SKM-1 treated with dmso at 0.1 percent for 144 hours (cell line): ENCODE measurements at regions not wholly inside any gene's neighbourhood (a gene's known extent, or its start where the extent isn't known, plus 50 kb on each side); places are given as distances from the start of the nearest gene placed in this dataset.
"Not testable (repeated sequence)": the region's sequence is repeated elsewhere in the genome, so short reads cannot be mapped to it uniquely, and the experiment has no call there.

Experiments
- DNase-seq: peaks from one replicate; lab custom pipeline; 2025; ENCODE audit not compliant: unreplicated experiment; lab: John Stamatoyannopoulos, UW

DNA sequence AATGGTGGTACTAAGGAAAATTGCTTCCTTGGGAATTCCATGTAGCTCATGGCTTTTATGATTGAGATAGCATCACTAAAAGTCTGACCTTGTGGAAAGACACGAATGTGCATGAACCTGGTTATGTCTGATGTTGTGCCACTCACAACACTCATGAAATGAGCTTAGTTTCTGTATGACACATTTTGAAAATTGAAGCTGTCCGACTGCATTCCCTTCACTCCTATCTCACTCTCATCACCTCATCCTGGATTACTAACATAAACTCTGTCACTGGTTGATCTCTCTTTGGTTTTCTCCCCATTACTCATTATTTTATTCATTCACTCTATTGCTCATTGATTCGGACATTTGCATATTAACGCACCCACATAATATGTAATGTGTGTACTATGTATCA lies 190.0 kb upstream of the VWC2 start:
- no peak for DNase-seq

DNA sequence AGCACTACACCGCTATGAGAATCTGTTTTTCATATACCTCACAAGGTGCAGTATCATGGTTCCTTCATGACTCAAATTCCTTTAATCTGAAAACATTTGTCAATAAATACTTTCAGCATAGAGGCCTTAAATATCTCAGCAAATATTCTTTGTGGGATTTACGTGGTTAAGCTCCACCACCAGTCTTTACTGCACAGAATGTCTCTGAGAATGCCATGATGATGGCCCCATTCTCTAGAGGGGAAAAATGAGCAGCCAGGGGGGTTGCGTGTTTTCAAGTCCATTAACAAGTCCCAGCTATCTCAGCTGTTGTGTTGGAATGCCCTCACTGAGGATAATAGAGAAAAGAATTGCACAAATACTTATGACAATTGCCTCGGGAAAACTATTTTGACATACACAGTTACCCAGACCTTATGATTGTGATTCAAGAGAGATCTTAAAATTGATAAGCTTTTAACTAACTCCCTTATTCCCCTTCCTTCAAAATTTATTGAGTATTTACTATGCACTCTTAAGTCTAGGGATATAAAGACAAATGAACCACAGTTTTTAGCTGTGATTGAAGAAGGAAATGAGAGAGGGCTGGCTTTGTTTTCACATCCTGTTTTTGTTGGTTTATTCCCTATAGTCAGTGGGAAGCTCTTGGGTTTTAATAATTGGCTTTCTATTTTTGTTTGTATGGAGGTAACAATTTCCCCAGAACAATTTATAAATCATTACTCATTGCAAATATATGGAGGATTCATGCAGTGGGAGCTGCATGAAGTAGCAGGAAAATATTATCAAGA lies 176.5 kb upstream of the VWC2 start:
- DNase-seq: no peak

DNA sequence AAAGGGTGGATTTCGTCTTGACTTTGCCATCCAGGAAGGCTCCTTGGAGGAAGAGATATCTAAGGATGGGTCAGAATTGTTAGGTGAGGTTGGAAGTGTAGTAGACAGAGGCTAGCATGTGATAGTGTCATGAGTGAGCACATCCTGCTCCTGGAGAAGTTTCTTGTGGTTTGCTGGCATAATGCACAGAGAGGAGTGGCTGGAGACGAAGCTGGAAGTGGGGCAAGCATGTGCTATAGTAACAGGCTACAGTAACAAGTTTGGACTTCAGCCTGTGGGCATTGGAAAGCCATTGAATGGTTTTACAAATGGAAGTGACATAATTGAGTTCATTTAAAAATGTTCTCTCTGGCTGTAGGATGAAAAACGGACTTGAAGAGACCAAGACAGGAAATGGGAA lies 175.6 kb upstream of the VWC2 start:
- DNase-seq: peak; percentile 21

DNA sequence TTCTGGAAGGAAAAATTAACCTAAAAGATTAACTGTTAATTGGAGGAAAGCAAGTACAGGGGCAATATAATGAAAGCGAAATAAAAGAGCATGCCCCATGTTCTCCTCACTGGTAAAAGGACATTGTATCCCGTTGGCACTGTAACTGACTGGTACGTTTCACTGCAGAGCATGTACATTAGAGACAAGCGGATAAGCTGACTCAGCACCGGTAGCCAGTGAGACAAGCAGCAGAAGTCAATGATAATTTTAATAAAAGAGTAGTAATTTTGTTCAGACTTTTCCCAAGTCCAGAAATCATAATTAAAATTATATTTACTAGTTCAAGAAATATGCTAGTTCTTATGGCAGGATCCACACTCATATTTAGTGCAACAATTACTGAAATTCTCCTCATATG lies 161.5 kb upstream of the VWC2 start:
- no peak for DNase-seq

DNA sequence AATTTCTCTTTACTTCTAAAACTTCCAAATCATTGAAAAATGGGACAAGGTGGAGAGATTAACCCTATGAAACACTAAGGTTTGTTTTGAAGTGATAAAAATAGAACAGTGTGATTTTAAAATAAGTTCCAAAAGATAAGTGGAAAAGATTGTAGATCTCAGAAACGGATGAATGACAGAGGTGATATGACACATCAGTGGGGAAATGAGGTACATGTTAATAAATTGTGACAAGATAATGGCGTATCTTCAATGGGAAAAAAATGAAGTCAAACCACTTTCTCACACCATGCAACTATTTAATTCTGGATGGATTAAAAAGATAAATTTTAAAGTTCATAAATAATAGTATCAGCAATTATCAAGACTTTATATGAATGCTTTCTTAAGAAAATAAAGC lies 159.7 kb upstream of the VWC2 start:
- DNase-seq: no peak

DNA sequence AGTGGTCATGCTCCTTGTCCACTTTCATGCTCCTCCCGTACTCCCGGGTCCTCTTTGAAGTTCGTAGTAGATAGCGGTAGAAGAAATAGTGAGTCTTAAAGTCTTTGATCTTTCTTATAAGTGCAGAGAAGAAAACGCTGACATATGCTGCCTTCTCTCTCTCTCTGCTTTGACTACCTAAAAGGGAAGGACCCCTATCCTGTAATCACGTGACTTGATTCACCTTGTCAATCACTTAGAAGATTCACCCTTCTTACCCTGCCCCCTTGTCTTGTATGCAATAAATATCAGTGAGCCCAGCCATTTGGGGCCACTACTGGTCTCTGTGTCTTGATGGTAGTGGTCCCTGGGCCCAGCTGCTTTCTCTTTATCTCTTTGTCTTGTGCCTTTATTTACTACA lies 158.5 kb upstream of the VWC2 start:
- not testable (repeated sequence) for DNase-seq

DNA sequence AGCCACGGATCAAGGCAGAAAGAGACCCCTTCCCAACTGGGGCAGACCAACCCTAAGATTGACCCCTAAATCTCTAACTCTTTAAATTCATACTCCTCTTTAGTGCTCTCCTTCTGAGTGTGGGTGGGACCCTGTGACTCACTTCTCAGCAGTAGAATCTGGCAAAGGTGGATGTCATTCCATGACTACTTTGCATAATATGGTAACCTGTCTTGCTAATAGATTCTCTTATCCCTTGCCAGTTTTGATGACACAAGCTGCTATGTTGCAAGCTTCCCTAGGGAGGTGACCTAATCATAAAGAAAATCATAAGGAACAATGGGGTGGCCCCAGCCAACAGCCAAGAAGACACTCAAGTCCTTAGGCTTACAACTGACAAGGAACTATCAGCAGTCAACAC lies 155.4 kb upstream of the VWC2 start:
- no peak for DNase-seq

DNA sequence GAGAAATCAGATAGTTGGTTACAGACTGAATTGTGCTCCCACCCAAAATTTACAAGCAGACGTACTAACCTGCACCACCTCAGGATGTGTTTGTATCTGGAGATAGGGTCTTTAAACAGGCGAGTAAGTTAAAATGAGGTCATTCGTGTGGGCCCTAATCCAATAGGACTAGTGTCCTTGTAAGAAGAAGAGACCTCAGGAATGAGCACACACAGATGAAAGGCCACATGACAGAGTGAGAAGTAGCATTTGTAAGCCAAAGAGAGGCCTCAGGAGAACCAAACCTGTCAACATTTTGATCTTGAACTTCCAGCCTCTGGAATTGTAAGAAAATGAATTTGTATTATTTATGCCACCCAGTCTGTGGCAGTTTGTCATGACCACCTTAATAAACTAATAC lies 149.5 kb upstream of the VWC2 start:
- no peak for DNase-seq

DNA sequence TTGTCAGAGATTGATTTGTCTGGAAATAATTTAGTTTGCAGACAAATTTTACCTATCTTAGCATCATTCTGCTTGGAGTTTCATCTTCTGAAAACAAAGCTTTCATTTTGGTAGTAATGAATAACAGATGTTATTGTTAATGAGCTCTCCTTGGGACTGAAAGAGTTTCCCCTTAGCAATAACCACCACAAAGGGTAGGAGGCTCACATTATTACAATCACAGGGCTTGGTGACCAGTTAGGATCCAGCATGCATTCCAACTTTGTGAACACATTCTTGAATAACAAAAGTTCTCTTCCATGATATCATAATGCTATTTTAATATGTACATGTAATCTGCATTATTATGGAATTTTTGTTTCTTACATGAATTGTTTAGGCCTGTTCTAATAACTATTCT lies 148.8 kb upstream of the VWC2 start:
- no peak for DNase-seq

DNA sequence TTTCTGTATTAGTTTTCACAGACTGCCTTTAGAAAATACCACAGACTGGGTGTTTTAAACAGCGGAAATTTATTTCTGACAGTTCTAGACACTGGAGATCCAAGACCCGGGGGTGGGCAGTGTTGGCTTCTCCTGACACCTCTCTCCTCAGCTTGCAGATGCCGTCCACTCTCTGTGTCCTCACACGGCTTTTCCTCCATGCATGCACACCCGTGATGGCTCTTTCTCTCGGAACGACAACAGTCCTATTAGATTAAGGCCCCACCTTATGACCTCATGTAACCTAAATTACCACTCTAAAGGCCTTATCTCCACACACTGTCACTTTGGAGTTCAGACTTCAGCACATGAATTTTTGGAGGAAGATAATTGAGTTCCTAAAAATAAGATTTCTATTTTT lies 142.9 kb upstream of the VWC2 start:
- no peak for DNase-seq

DNA sequence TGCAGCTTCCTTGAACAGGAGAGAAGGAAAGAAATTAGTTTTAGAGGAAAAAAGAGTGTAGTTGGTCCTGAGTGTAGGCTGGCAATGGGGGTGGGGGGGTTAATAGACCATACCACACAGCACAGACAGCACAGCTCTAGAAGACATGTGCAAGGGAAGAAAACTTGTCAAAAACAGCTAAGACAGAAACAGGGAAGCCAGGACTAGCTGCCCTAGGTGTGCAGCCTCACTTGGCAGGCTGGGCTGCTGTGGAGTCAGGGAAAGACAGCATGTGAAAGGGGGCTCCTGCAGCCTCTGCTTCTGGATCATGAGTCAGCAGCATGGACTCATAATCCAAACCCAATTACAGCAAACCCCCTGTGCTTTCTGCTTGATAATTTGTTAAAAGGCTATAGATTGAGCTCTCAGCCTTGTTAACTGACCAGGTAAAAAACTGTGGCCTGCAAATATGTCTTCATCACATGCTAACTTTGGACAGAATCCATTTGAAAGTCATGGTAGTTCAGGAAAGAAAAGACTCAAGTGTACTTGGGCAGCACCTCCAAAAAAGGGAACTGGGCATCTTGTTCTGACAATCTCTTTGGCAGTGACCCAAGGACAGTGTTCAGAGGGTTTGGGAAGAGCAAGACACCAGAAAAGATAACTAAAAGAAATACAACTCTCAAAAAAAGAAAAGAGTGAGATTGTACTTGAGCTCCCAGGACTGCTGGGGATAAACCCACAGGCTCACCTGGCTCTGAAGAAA lies 142.2 kb upstream of the VWC2 start:
- no peak for DNase-seq

DNA sequence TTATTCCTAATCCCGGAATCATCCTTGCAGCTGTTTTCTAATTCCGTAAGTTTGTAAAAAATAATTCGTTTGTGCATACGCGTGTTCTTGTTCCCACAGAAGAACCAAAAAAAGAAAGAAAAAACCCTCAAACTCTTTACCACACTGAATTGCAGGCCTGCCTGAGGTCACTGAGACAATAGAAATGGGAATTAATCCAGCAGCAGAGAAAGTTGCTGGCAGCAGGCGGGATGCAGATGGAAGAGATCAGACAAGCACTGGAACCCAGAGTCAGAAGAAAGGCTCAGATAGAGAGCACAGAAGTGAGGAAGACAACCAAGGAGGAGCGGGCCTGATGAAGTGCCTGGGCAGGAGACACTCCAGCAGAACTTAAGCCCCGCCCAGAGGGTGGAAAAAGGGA lies 141.5 kb upstream of the VWC2 start:
- DNase-seq: no peak

DNA sequence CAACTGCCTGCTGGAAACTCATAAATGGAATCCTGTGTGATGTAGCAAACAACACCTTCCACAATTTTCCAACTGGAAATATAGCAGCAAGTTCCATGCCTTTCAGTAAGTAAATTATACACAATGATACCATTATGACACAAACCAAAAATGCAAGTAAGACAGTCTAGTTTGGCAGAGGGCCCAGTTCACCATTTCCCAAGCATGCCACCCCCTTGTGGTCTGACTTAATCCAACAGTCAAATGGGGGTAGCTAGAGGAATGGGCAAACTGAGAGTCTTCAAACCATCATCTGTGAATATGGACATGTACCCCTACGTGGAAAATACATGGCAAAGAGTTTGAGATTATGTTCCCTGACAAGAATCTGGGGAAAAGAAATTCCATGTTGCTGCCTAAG lies 137.6 kb upstream of the VWC2 start:
- no peak for DNase-seq

DNA sequence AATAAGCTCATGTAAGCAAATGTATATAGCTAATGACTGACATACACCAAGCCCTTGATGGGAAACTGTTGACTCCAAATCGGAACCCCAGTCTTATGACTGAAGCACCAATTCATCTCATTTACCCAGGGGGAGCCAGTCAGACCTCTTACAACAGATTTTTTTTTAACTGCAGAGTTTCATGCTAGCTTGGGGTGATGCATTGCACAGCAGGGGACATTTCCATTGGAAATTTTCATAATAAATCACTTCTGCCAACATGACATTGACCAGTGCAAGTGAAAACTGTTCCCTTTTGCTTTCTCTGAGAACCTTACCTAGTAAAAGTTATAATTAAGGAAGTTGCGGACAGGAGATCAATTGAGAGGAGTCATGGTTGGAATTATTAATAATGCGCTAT lies 137.0 kb upstream of the VWC2 start:
- DNase-seq: no peak

DNA sequence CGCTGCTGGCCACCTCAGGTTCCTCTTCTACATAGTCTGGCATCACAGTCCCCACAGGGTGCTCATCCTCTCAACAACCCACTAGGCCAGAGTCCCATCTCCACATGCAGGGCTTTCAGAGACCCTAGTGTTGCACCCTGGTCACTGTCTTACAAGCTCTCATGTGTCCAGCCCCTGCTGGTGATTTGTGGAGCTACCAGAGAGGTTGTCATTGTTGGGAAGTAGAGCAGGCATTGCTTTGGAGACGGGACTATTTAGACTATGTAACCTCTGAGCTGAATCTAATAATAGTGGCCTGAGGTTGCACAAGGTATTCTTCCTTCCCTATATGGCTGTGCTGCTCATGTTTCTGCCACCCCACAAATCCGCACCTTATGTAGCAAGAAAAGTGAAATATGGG lies 135.3 kb upstream of the VWC2 start:
- peak; percentile 79 for DNase-seq

DNA sequence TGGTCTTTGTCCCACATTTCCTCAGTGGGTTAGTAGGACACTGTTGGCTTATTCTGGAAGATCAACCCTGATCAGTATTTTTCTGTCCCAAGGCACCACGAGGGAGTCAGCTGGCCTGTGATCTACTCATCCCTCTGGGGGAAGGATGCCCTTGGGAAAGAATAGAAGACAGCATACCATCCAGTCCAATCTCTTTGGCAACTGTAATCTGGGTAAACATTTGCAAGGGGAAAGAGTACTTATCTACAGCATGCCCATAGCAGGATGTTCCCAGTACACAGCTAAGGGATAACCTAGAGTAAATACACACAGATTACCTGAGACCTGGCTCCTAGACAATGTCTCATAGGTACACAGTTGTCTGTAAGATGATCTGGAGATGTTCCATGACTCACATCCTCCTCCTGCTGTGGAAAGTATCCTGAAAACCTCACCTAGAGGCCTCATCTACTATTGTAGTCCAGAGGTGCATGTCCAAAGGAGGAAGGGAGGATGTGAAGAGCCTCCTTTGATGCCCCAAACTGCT lies 134.3 kb upstream of the VWC2 start:
- no peak for DNase-seq

DNA sequence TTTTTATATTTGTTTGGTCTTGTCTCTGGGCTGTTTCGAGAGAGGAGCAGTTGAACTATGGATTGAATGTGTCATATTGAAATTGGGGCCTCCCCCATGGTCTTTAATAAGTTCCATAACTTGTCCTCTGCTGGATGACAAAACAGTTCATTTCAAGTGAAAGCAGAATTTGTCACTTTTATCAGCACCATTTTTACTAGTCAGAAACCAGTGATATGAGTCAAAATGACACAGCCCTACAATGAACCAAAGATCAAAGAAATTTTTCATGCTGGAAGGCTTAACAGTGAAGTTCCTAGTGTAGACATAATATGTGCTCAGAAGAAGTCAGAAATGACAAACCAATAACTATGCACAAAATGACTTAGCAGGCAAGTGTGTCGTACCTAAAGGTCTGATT lies 133.6 kb upstream of the VWC2 start:
- no peak for DNase-seq

DNA sequence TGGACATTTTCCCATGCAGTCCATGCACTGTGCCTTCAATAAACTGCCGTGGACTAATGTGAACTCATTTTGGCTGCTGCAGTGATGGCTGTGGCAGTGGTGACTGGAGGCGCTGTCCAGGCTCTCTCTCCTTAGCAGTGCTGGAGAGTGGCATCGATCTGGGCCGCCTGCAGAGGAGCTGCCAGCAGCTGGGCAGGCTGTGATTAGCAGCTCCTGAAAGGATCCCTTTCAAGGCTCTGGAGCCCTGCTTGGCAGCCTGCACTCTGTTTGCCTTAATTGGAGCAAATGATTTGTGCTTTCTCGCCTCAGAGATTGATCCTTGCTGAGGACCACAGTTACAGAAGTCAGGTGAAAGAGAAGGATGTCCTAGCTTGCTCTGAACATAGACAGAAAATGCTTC lies 130.1 kb upstream of the VWC2 start:
- DNase-seq: no peak

DNA sequence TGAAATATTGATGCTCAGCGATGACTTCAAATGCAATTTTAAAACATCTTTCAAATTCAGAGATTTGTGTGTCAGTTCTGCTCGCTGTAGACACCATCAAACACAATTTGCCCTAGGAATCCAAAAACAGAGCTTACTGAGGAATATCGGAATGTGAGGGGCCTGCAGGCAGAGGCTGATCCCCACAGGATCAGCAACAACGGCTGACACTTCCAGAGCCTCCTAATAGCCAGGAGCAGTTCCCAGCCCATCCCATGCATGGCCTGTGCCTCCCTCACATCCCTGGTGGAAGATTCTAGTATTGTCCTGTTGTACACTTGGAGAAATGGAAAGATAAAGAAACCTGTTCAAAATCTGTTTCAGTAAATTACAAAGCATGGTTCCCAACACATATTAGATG lies 129.7 kb upstream of the VWC2 start:
- DNase-seq: no peak

DNA sequence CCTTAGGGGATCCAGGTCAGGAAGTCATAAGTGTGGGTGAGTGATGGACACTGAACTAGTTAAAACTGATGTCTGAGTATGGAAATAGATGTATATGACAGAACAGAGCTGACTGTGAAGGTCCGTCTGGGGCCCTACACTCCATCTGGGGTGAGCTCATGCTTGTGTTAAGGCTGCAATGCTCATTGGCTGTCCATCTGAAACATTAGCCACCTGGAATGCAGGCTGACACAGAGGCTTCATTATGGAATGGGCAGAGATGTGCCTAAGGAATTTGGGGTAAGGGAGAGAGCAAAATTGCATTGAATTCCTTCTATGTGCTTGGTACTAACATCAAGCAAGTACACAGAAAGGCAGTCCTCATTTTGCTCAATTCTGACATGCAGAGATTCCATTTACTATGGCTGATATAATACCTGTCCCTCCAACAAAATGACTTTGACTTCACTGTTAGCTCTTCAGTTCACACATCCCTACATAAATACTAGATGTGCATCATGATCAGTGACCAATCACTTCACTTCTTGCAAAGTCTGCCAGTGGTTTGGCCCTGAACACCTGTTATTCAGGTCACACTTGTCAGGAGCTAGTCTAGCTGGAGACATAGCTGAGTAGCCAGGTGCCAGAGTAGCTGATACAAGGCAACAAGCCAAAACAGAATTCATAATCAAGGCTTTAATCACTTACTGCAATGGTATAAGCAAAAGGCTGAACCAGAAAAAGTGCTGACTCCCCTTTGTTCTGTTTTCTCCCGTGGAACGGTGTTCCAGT lies 128.9 kb upstream of the VWC2 start:
- no peak for DNase-seq

DNA sequence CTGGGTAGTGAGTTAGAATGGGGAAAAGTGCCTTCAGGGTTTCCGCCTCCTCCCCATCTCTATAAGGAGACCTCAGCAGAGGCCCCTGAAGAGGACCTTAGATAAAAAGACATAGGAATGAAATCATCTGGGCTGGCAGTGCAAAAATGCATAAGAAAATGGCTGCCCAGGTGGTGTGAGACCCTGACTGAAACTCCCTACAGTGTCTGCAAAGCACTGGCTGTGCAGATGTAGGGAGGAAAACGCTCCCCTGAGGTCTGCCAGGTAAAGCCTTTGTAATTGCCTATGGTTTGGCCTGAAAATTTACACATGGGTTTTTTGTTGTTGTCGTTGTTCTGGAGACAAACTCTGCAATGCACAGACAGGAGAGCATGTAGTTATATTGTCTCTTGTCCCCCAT lies 128.1 kb upstream of the VWC2 start:
- no peak for DNase-seq
